KG1 (cell line): ENCODE measurements at regions not wholly inside any gene's neighbourhood (a gene's known extent, or its start where the extent isn't known, plus 50 kb on each side); places are given as distances from the start of the nearest gene placed in this dataset.

Source experiments
- DNase-seq: peaks from one replicate; lab custom pipeline; 2025; lab: John Stamatoyannopoulos, UW

GRCh38 chr3:95926904-95927501 lies 887.4 kb upstream of the EPHA6 start:
- no peak for DNase-seq

GRCh38 chr3:95934181-95934580 lies 880.2 kb upstream of the EPHA6 start:
- DNase-seq: no peak

- DNase-seq: no peak
These were observed 875.1 kb upstream of the EPHA6 start for GRCh38 chr3:95939235-95939809.

GRCh38 chr3:95965704-95966336 lies 848.6 kb upstream of the EPHA6 start:
- no peak for DNase-seq

GRCh38 chr3:95971573-95971972 lies 842.8 kb upstream of the EPHA6 start:
- no peak for DNase-seq

GRCh38 chr3:95994338-95994737 lies 820.1 kb upstream of the EPHA6 start:
- DNase-seq: no peak

GRCh38 chr3:96000966-96001365 lies 813.4 kb upstream of the EPHA6 start:
- no peak for DNase-seq

GRCh38 chr3:96007650-96008195 lies 806.7 kb upstream of the EPHA6 start:
- DNase-seq: no peak

GRCh38 chr3:96012939-96013338 lies 801.5 kb upstream of the EPHA6 start:
- no peak for DNase-seq

GRCh38 chr3:96017556-96017955 lies 796.8 kb upstream of the EPHA6 start:
- DNase-seq: no peak

GRCh38 chr3:96022676-96023075 lies 791.7 kb upstream of the EPHA6 start:
- DNase-seq: no peak

GRCh38 chr3:96027718-96028117 lies 786.7 kb upstream of the EPHA6 start:
- no peak for DNase-seq

GRCh38 chr3:96039632-96040031 lies 774.8 kb upstream of the EPHA6 start:
- no peak for DNase-seq

GRCh38 chr3:96059301-96059700 lies 755.1 kb upstream of the EPHA6 start:
- no peak for DNase-seq

GRCh38 chr3:96069065-96069464 lies 745.3 kb upstream of the EPHA6 start:
- DNase-seq: no peak

- DNase-seq: no peak
These were observed 743.7 kb upstream of the EPHA6 start for GRCh38 chr3:96070678-96071077.

GRCh38 chr3:96071097-96071496 lies 743.3 kb upstream of the EPHA6 start:
- no peak for DNase-seq

- no peak for DNase-seq
These were observed 742.2 kb upstream of the EPHA6 start for GRCh38 chr3:96072226-96072625.

- DNase-seq: no peak
These were observed 730.8 kb upstream of the EPHA6 start for GRCh38 chr3:96083610-96084009.

GRCh38 chr3:96086018-96086417 lies 728.4 kb upstream of the EPHA6 start:
- DNase-seq: no peak

- no peak for DNase-seq
These were observed 713.3 kb upstream of the EPHA6 start for GRCh38 chr3:96101006-96101560.

GRCh38 chr3:96106701-96107100 lies 707.7 kb upstream of the EPHA6 start:
- no peak for DNase-seq
